GM20000 (cell line): ENCODE measurements at regions not wholly inside any gene's neighbourhood (a gene's known extent, or its start where the extent isn't known, plus 50 kb on each side); places are given as distances from the start of the nearest gene placed in this dataset.

Experiments
- DNase-seq: peaks from one replicate; pipeline ENCODE4 v3.0.0; 2012; ENCODE audit warnings: low spot score
- TF ChIP-seq, protein P1 (sequence below): IDR thresholded peaks from 2 replicates; pipeline ENCODE4 v1.5.1; 2012; ENCODE audit warnings: mild to moderate bottlenecking, control low read depth; ENCODE audit errors: extremely low read depth, missing control alignments

DNA sequence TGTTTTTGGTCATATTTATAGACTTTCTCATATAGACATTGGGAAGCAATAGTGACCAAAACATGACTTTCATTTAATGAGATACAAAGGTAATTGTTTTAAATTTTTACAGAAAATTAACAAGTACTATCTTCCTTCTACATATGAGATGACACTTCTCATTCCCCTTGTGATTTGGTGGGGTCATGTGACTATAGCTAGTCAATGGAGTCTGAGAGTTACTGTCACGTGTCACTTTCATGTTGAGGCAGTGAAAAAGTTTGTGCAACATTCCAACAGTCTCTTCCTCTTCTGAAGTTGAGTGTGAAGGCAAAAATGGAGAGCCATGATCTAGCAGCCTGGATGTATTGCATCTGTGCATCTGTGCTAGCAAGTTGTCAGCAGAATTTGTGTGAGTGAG lies 618.3 kb upstream of the LRRC4C start:
- TF ChIP-seq, protein P1, sequence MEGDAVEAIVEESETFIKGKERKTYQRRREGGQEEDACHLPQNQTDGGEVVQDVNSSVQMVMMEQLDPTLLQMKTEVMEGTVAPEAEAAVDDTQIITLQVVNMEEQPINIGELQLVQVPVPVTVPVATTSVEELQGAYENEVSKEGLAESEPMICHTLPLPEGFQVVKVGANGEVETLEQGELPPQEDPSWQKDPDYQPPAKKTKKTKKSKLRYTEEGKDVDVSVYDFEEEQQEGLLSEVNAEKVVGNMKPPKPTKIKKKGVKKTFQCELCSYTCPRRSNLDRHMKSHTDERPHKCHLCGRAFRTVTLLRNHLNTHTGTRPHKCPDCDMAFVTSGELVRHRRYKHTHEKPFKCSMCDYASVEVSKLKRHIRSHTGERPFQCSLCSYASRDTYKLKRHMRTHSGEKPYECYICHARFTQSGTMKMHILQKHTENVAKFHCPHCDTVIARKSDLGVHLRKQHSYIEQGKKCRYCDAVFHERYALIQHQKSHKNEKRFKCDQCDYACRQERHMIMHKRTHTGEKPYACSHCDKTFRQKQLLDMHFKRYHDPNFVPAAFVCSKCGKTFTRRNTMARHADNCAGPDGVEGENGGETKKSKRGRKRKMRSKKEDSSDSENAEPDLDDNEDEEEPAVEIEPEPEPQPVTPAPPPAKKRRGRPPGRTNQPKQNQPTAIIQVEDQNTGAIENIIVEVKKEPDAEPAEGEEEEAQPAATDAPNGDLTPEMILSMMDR, result no peak
- DNase-seq, result no peak

DNA sequence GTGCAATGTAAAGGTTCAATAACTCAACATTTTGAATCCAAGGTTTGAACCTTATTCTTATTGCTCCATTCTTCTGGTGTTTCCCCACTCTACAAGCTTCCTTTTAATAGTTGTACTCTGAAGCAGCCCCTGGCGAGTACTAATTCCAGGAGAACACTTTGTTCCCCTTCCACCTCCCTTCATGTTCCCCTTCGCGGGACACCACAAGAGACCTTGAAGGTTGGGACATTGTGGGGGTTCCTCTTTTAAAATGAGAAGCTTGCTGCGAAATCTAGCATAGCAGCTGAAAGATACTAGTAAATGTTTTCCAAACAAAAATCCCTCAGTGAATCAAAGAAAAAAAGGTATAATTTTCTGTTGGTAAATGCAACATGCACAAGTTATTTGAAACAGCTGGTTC lies 626.3 kb upstream of the LRRC4C start:
- no peak for DNase-seq
- TF ChIP-seq, protein P1, result no peak

GRCh38 chr11:42093541-42093940 lies 634.1 kb upstream of the LRRC4C start:
- TF ChIP-seq, protein P1, result no peak
- DNase-seq, result no peak

DNA sequence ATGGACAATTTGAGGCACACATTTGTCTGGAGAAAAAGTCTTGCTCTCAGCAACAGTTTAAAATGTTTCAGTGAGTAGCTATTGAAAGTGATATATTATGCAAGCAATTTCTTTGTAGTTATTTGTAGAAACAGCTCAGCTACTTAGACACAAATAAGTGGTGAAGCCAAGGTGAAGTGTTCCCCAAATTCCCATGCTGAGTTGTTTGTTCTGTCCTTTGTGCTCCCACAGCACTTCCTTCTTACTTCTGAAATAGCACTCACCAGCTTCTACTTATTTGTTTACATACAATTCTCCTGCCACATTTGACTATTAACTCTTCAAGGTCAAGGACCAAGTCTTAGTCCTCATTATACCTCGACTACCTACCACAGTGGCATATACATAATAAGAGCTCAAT lies 638.6 kb upstream of the LRRC4C start:
- DNase-seq, result no peak
- TF ChIP-seq, protein P1, result no peak

- TF ChIP-seq, protein P1, result no peak
- DNase-seq, result no peak
Observed at GRCh38 chr11:42112866-42113265, 653.4 kb upstream of the LRRC4C start.

DNA sequence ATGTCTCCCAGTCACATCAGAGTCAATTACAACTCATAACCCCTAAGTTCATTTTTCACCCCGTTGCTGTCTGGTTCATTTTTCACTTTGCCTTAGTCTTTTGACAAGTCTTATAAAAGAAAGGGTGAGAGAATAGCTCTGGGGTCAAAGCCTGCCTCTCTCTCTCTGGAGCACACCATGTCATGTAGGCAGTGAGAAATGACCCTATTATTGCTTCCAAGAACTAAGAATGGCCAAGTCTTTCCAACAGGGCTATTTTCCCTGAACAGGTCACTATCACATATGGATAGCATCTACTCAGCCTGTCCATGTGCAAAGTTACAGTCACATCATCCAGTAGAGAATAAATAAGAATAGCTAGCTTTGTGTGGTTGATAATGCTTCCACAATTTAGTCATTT lies 655.5 kb upstream of the LRRC4C start:
- no peak for DNase-seq
- TF ChIP-seq, protein P1, result no peak

DNA sequence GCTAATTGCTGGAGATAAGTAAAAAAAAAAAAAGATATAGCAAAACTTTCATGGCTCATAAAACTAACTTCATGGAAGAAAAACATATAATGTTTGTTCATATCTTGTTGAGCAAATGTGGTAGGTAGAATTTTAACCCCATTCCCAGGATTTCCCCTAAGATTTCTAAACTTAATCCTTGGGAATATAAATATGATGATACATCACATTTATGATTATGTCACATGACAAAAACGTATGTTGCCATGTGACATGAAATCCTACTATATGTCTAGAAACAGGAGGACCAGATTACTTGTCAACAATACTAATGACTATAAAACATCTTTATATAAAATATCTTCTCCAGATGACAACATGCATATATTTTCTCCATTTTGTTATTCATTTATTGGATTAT lies 679.0 kb upstream of the LRRC4C start:
- TF ChIP-seq, protein P1, result no peak
- no peak for DNase-seq
